DND-41 (cell line): ENCODE measurements at regions not wholly inside any gene's neighbourhood (a gene's known extent, or its start where the extent isn't known, plus 50 kb on each side); places are given as distances from the start of the nearest gene placed in this dataset.

ENCODE experiments used
- ATAC-seq: fragments of 200-7000 bp; cut with Tn5 transposase; 3 replicates; pipeline ENCODE4 v1.9.1; 2021; ENCODE audit warnings: low read depth; ENCODE audit not compliant: insufficient read depth
- DNase-seq: peaks from one replicate; pipeline ENCODE4 v3.0.0-alpha.2; 2020
- H2AFZ ChIP-seq: 2 replicates; pipeline ENCODE4 v1.6.0; 2012; ENCODE audit warnings: low read depth, low read length
- H3K27ac ChIP-seq: 2 replicates; pipeline ENCODE4 v1.5.1; 2012; ENCODE audit warnings: low read length, inconsistent platforms
- H3K27me3 ChIP-seq: fragments of 200-600 bp; sonication (generic); 2 replicates; pipeline ENCODE4 v1.6.0; 2012; ENCODE audit warnings: low read length, mild to moderate bottlenecking, inconsistent platforms; ENCODE audit not compliant: insufficient read depth, poor library complexity
- H3K36me3 ChIP-seq: 2 replicates; pipeline ENCODE4 v1.5.1; 2012; ENCODE audit warnings: low read length, inconsistent platforms; ENCODE audit not compliant: insufficient read depth
- H3K4me1 ChIP-seq: 2 replicates; pipeline ENCODE4 v1.5.1; 2012; ENCODE audit warnings: mild to moderate bottlenecking, low read length; ENCODE audit not compliant: insufficient read depth
- H3K4me2 ChIP-seq: 2 replicates; pipeline ENCODE4 v1.6.0; 2012; ENCODE audit warnings: mild to moderate bottlenecking, moderate library complexity, low read length, inconsistent platforms; ENCODE audit not compliant: insufficient read depth
- H3K4me3 ChIP-seq, 2 experiments: fragments of 200-600 bp in 1 of 2; shearing (Covaris generic) in 1 of 2; 2 replicates each; pipeline ENCODE4 v1.5.1; 2012 to 2016; ENCODE audit warnings: inconsistent platforms in 2 of 2, low read length in 2 of 2, mild to moderate bottlenecking in 2 of 2, low read depth in 1 of 2, moderate library complexity in 1 of 2
- H3K79me2 ChIP-seq: 2 replicates; pipeline ENCODE4 v1.6.0; 2012; ENCODE audit warnings: low read length, inconsistent platforms; ENCODE audit not compliant: insufficient read depth
- H3K9ac ChIP-seq: 2 replicates; pipeline ENCODE4 v1.6.0; 2012; ENCODE audit warnings: low read depth, mild to moderate bottlenecking, inconsistent platforms, low read length, moderate library complexity
- H3K9me3 ChIP-seq: 2 replicates; pipeline ENCODE4 v1.5.1; 2012; ENCODE audit warnings: low read length, moderate library complexity, mild to moderate bottlenecking, inconsistent platforms; ENCODE audit not compliant: insufficient read depth, severe bottlenecking
- H4K20me1 ChIP-seq: 2 replicates; pipeline ENCODE4 v1.6.0; 2012; ENCODE audit warnings: low read length; ENCODE audit not compliant: insufficient read depth
- CTCF ChIP-seq: IDR thresholded peaks from 2 replicates; pipeline ENCODE4 v1.5.1; 2012; ENCODE audit warnings: borderline replicate concordance, low read length, moderate library complexity, mild to moderate bottlenecking; ENCODE audit not compliant: poor library complexity, severe bottlenecking; ENCODE audit errors: extremely low read depth
- EZH2 ChIP-seq: IDR thresholded peaks from 3 replicates; pipeline ENCODE4 v1.6.1; 2012; ENCODE audit warnings: borderline replicate concordance, low read depth, mild to moderate bottlenecking, moderate library complexity, low read length, inconsistent platforms; ENCODE audit not compliant: severe bottlenecking

DNA sequence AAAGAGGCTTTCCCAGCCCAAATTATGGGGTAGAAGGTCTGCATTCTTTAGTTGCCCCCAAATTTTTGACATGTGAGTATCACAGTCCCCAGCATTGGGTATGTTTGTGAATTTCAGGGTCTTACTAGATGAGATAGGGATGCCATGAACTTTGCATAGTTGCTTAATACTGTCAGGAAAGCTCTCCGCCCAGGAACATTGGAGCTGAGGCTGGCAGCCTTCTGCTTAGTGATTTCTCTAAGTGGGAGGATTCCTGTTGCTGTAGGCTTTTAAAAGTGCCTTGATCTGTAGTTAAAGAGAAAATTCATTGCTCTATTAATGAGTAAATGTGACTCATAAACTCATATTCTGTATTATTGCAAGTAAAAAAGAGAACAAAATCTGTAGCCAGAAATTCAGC, 206.9 kb downstream of the CAVIN4 start:
- H3K9me3 ChIP-seq = no peaks in the 10 kb centered on the region
- H3K4me1 ChIP-seq = no peaks in the 10 kb centered on the region
- no peak overlapping the region for H3K9ac ChIP-seq
- H2AFZ ChIP-seq = no peak overlapping the region
- H3K4me3 ChIP-seq = no peak overlapping the region
- H3K36me3 ChIP-seq = no peaks in the 10 kb centered on the region
- H3K27me3 ChIP-seq = no peaks in the 10 kb centered on the region
- no peaks in the 10 kb centered on the region for H3K79me2 ChIP-seq
- no peak overlapping the region for H3K27ac ChIP-seq
- ATAC-seq (no peak), DNase-seq (no peak)
- H4K20me1 ChIP-seq = no peaks in the 10 kb centered on the region
- no peak for TF ChIP-seq EZH2
- no peak for TF ChIP-seq CTCF
- H3K4me2 ChIP-seq = no peak overlapping the region

GRCh38 chr9:100785946-100786345, 208.1 kb downstream of the CAVIN4 start:
- Histone ChIP-seq H3K27me3 (no peaks in the 10 kb centered on the region), H3K4me2 (no peak overlapping the region), H3K9ac (no peak overlapping the region), H3K36me3 (no peaks in the 10 kb centered on the region), H4K20me1 (no peaks in the 10 kb centered on the region), H3K4me1 (no peaks in the 10 kb centered on the region), H3K9me3 (no peaks in the 10 kb centered on the region), H2AFZ (no peak overlapping the region), H3K27ac (no peak overlapping the region), H3K79me2 (no peaks in the 10 kb centered on the region), H3K4me3 (no peak overlapping the region)
- DNase-seq (no peak), ATAC-seq (no peak)
- TF ChIP-seq CTCF = no peak
- TF ChIP-seq EZH2 = no peak

GRCh38 chr9:100794738-100795269, 216.9 kb downstream of the CAVIN4 start:
- TF ChIP-seq CTCF (no peak), EZH2 (no peak)
- Histone ChIP-seq H2AFZ (no peak overlapping the region), H4K20me1 (no peaks in the 10 kb centered on the region), H3K4me1 (no peaks in the 10 kb centered on the region), H3K4me3 (no peak overlapping the region), H3K4me2 (no peak overlapping the region), H3K27me3 (no peaks in the 10 kb centered on the region), H3K36me3 (no peaks in the 10 kb centered on the region), H3K79me2 (no peaks in the 10 kb centered on the region), H3K27ac (no peak overlapping the region), H3K9me3 (no peaks in the 10 kb centered on the region), H3K9ac (no peak overlapping the region)
- DNase-seq (no peak), ATAC-seq (no peak)

GRCh38 chr9:100803956-100804355, 224.6 kb upstream of the PLPPR1 start:
- Histone ChIP-seq H3K79me2 (no peaks in the 10 kb centered on the region), H3K4me2 (no peak overlapping the region), H3K27me3 (no peaks in the 10 kb centered on the region), H3K9me3 (no peaks in the 10 kb centered on the region), H3K27ac (no peak overlapping the region), H3K4me1 (no peaks in the 10 kb centered on the region), H3K9ac (no peak overlapping the region), H3K36me3 (no peaks in the 10 kb centered on the region), H4K20me1 (no peaks in the 10 kb centered on the region), H3K4me3 (no peak overlapping the region), H2AFZ (no peak overlapping the region)
- ATAC-seq = no peak
- no peak for TF ChIP-seq CTCF
- TF ChIP-seq EZH2 = no peak
- DNase-seq = no peak
